ENCODE measurements at regions not wholly inside any gene's neighbourhood (a gene's known extent, or its start where the extent isn't known, plus 50 kb on each side); places are given as distances from the start of the nearest gene placed in this dataset.

DNA sequence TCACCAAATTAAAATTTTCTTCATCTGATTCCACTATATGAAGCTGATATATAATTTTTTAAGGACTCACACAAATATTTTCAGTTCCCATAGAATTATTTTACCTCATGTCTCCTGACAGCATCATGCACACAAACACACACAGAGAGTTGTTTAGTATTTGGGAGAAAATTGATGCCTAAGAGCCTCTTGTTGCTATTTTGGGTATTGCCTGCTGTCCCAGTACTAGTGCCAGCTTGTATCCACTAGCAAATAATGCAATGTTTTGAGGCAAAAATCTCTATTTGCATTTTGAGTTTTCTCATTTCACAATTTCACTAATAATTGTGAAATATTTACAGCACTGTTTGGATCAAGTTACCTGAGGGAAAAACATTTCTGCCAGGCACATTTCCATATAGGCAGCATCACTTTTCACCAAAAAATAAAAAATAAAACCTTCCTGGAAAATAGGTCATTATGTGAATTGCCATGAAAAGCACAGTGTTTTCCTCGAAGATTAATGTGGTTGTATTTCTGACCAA is 328.2 kb downstream of the KCNJ3 start:
- TF ChIP-seq, protein P1, sequence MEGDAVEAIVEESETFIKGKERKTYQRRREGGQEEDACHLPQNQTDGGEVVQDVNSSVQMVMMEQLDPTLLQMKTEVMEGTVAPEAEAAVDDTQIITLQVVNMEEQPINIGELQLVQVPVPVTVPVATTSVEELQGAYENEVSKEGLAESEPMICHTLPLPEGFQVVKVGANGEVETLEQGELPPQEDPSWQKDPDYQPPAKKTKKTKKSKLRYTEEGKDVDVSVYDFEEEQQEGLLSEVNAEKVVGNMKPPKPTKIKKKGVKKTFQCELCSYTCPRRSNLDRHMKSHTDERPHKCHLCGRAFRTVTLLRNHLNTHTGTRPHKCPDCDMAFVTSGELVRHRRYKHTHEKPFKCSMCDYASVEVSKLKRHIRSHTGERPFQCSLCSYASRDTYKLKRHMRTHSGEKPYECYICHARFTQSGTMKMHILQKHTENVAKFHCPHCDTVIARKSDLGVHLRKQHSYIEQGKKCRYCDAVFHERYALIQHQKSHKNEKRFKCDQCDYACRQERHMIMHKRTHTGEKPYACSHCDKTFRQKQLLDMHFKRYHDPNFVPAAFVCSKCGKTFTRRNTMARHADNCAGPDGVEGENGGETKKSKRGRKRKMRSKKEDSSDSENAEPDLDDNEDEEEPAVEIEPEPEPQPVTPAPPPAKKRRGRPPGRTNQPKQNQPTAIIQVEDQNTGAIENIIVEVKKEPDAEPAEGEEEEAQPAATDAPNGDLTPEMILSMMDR (IDR thresholded peaks at IDR 0.05) = no peak
- TF ChIP-seq POLR2A (IDR thresholded peaks at IDR 0.05) = no peak

Measured in heart left ventricle (tissue), 13 donors.